Tibial artery (tissue), 4 donors: ENCODE measurements at regions not wholly inside any gene's neighbourhood (a gene's known extent, or its start where the extent isn't known, plus 50 kb on each side); places are given as distances from the start of the nearest gene placed in this dataset.

ENCODE experiments used
- DNase-seq, 2 donors: peaks; one replicate each; pipeline ENCODE4 v3.0.0-alpha.2; 2019
- H3K27ac ChIP-seq, 2 donors: fragments of 200-600 bp; sonication (generic) in 1 of 2; 1 replicate in 1 of 2; 2 replicates in 1 of 2; pipeline ENCODE4 v1.5.1; 2018 to 2019; ENCODE audit warnings: mild to moderate bottlenecking in 1 of 2
- H3K27me3 ChIP-seq, 2 donors: fragments of 200-600 bp; sonication (generic) in 1 of 2; one replicate each; pipeline versions ENCODE4 v1.5.1 to v1.6.0; 2016 to 2019
- H3K36me3 ChIP-seq, 3 donors: fragments of 200-600 bp; sonication (generic) in 2 of 3; one replicate each; pipeline ENCODE4 v1.5.1; 2016 to 2019; ENCODE audit warnings: mild to moderate bottlenecking in 2 of 3
- H3K4me1 ChIP-seq, 4 donors: fragments of 200-600 bp; sonication (generic) in 2 of 4; 1 replicate in 3 of 4; 2 replicates in 1 of 4; pipeline ENCODE4 v1.5.1; 2016 to 2019
- H3K4me3 ChIP-seq, 2 donors: fragments of 200-600 bp; sonication (generic) in 1 of 2; 1 replicate in 1 of 2; 2 replicates in 1 of 2; pipeline ENCODE4 v1.5.1; 2018 to 2019; ENCODE audit warnings: mild to moderate bottlenecking in 2 of 2
- H3K9me3 ChIP-seq, 3 donors: fragments of 200-600 bp; sonication (generic) in 1 of 3; one replicate each; pipeline ENCODE4 v1.5.1; 2016 to 2019
- intact Hi-C: fragments of 100-400 bp; cut with DNase I; formaldehyde crosslinking; loops from one replicate; pipeline ENCODE4 v1.15.0; 2023; ENCODE audit warnings: low total_unique reads
- TF ChIP-seq, protein P1 (sequence below), 2 experiments: fragments of 200-600 bp in 1 of 2; fragments of 450-650 bp in 1 of 2; IDR thresholded peaks; one replicate each; pipeline ENCODE4 v1.5.1; 2017 to 2019; ENCODE audit warnings: antibody characterized with exemption in 2 of 2, mild to moderate bottlenecking in 1 of 2, moderate library complexity in 1 of 2

DNA sequence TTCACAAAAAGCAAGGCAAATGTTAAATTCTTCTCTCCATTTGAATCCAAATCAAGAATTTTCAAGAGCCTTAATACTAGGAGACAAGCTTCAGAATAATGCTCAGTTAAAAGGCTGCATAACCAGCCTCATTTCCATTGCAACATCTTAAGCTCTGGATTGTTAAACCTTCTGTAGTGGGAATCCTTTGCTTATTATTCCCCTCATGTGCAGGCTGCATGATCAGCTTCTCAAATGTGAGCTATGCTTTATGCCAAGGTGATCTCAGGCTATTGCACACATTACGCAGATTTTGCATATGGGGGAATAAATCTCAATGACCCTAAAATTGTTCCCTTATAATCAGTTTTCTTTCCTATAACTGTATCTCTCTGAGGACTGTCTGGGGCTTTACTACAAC is 71.7 kb upstream of the CCDC196 start:
- Histone ChIP-seq H3K36me3 (no peaks in the 10 kb centered on the region), H3K27me3 (no peaks in the 10 kb centered on the region), H3K4me1 (no peaks in the 10 kb centered on the region), H3K4me3 (no peak overlapping the region), H3K27ac (no peak overlapping the region), H3K9me3 (no peaks in the 10 kb centered on the region)
- TF ChIP-seq, protein P1, sequence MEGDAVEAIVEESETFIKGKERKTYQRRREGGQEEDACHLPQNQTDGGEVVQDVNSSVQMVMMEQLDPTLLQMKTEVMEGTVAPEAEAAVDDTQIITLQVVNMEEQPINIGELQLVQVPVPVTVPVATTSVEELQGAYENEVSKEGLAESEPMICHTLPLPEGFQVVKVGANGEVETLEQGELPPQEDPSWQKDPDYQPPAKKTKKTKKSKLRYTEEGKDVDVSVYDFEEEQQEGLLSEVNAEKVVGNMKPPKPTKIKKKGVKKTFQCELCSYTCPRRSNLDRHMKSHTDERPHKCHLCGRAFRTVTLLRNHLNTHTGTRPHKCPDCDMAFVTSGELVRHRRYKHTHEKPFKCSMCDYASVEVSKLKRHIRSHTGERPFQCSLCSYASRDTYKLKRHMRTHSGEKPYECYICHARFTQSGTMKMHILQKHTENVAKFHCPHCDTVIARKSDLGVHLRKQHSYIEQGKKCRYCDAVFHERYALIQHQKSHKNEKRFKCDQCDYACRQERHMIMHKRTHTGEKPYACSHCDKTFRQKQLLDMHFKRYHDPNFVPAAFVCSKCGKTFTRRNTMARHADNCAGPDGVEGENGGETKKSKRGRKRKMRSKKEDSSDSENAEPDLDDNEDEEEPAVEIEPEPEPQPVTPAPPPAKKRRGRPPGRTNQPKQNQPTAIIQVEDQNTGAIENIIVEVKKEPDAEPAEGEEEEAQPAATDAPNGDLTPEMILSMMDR (IDR thresholded peaks at IDR 0.05): no peak
- DNase-seq: no peak
- intact Hi-C loops: no loop called here

DNA sequence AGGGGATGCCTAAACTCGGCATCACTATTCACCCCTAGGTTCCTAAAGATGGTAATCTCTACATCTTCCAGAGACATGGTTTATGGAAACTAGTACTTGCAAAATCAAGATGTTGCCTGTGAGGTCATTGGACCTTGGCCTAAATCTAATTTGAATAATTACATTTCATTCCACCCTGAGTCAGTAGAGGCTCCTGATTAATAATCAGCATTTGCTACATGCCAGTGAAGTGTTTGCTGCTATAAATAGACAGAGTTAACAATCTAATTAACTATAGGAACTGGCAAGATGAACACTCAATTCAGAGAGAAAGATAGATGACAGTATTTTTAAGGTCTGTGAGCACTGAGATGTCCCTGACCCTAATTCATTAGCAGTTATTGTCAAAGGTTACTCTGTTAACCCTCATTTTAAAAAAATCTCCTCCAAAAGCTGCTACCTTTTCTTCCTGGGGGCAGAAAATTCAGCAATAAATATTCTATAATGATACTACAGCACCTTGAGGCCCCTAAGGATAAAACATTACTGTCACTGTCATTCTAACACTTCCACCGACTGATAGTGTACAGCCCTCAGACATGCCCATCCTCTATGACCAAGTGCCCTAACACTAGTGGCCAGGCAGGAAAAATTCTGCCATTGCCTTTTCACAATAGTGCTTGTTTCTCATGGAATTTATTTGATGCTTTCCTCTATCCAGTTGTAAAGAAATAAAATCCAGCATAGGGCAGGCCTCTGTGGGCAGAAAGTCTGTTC is 65.7 kb upstream of the CCDC196 start:
- intact Hi-C loops: no loop called here
- Histone ChIP-seq H3K36me3 (no peaks in the 10 kb centered on the region), H3K4me3 (no peak overlapping the region), H3K27me3 (no peaks in the 10 kb centered on the region), H3K4me1 (no peaks in the 10 kb centered on the region), H3K27ac (no peak overlapping the region), H3K9me3 (no peaks in the 10 kb centered on the region)
- TF ChIP-seq, protein P1 (IDR thresholded peaks at IDR 0.05): no peak
- DNase-seq: no peak

DNA sequence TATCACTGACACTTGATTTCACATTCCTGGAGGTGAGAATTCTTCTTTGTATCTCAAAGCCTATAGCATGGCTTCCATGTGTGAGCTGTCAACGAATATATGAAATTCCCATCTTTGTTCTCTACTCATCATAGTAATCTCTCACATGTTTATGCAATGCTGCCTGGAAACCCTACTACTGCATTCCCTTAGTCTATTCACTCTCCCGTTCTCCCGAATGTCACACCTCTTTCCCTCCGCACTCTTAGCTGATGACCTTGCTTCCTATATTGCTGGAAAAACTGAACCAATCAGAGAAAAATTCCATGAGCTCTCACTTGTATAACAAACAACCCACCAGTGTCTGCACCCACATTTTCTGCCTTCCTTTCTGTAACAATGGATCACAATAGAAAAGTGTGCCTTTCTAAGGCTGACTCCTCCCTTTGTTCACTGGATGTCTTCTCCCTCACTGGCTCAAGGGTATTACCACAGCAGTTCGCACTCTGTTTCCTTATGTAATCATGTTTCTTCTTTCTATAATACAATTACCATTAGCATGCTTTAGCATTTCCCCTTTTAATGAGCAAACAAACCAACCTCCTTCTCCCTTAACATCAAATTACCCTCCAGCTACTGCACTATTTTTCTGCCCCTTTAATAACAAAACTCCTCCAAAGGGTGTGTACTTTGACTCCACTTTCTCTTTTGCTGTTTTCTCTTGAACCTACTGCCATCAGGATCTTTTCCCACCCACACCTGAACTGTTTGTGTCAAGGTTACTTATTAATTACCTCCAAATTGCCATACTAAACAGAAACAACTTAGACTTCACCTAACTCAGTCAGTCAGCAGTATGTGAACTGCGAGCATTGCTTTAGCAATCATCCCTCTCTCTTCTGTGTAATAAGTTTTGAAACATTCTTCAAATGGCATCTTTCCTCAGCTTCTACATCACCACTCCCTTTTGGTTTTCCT is 63.9 kb upstream of the CCDC196 start:
- Histone ChIP-seq H3K4me1 (no peaks in the 10 kb centered on the region), H3K4me3 (no peak overlapping the region), H3K36me3 (no peaks in the 10 kb centered on the region), H3K27me3 (no peaks in the 10 kb centered on the region), H3K27ac (no peak overlapping the region), H3K9me3 (no peaks in the 10 kb centered on the region)
- no peak for DNase-seq
- TF ChIP-seq, protein P1 (IDR thresholded peaks at IDR 0.05): no peak
- intact Hi-C loops: no loop called here

DNA sequence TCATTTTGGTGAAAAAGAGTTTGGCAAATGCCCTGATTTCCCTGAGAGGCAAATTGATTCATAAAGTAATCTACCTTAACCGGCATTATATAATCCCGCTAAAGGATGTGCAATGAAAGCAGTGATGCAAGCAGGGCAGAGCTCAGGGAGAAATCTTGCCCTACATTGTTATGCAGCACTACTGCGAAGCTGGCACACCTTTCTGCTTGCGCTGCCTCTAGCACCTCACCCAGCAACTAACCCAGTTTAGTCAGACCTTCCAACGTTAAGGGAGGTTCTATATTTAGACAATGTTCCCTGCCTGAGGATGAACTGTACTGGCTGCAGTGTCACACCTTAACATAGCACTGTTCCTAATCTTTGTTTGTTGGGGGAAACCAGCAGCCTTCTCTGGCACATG is 60.8 kb upstream of the CCDC196 start:
- no peaks in the 10 kb centered on the region for H3K27me3 ChIP-seq
- no peaks in the 10 kb centered on the region for H3K36me3 ChIP-seq
- H3K4me1 ChIP-seq: no peaks in the 10 kb centered on the region
- H3K27ac ChIP-seq: no peak overlapping the region
- DNase-seq: no peak
- no peaks in the 10 kb centered on the region for H3K9me3 ChIP-seq
- no peak overlapping the region for H3K4me3 ChIP-seq
- TF ChIP-seq, protein P1 (IDR thresholded peaks at IDR 0.05): no peak
- intact Hi-C loops: no loop called here

DNA sequence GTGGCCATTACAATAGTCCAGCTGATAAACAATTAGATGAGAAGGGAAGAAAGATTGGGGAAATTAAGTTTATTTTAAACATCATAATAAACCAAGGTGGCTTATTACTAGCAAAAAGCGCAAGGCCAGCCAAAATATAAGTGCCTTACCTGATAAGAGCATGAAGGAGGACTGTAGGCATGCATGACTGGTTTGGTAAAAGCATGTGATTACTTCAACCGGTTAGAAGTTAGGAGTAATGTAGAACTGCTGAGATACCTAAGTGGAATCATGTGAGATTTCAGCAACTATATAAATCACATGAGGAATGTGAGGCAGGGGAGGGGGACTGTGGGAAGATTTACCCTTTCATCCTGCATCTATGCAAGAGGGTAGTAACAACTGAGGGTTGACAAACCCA is 59.7 kb upstream of the CCDC196 start:
- no peak overlapping the region for H3K4me3 ChIP-seq
- H3K27ac ChIP-seq: no peak overlapping the region
- H3K27me3 ChIP-seq: no peaks in the 10 kb centered on the region
- H3K9me3 ChIP-seq: no peaks in the 10 kb centered on the region
- H3K4me1 ChIP-seq: no peaks in the 10 kb centered on the region
- intact Hi-C loops: no loop called here
- TF ChIP-seq, protein P1 (IDR thresholded peaks at IDR 0.05): no peak
- no peak for DNase-seq
- H3K36me3 ChIP-seq: no peaks in the 10 kb centered on the region
